ENCODE measurements at regions not wholly inside any gene's neighbourhood (a gene's known extent, or its start where the extent isn't known, plus 50 kb on each side); places are given as distances from the start of the nearest gene placed in this dataset.

DNA sequence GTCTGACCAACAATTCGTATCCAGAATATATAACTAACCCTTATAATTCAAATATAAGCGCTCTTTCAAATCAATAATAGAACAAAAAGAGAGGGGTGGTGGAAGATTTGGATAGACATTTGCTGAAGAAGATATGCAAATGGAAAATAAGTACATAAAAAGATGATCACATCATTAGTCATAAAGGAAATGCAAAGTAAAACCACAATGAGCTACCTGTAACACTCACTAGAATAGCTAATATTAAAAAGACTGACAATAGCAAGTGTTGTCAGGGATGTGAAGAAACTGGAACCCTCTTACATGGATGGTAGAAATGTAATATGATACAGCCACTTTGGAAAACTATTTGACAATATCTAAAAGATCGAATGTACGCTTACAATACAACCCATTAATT lies 84.9 kb upstream of the MRPS9 start:
- H3K79me2 ChIP-seq (ENCODE audit: low read length) = no peaks in the 10 kb centered on the region
- no peak overlapping the region for H3K27ac ChIP-seq (ENCODE audit: low read length)
- no peak overlapping the region for H3K4me2 ChIP-seq (ENCODE audit: low read length)
- H3K9ac ChIP-seq (ENCODE audit: low read length) = no peak overlapping the region
- TF ChIP-seq, protein P1, sequence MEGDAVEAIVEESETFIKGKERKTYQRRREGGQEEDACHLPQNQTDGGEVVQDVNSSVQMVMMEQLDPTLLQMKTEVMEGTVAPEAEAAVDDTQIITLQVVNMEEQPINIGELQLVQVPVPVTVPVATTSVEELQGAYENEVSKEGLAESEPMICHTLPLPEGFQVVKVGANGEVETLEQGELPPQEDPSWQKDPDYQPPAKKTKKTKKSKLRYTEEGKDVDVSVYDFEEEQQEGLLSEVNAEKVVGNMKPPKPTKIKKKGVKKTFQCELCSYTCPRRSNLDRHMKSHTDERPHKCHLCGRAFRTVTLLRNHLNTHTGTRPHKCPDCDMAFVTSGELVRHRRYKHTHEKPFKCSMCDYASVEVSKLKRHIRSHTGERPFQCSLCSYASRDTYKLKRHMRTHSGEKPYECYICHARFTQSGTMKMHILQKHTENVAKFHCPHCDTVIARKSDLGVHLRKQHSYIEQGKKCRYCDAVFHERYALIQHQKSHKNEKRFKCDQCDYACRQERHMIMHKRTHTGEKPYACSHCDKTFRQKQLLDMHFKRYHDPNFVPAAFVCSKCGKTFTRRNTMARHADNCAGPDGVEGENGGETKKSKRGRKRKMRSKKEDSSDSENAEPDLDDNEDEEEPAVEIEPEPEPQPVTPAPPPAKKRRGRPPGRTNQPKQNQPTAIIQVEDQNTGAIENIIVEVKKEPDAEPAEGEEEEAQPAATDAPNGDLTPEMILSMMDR (IDR thresholded peaks at IDR 0.05; ENCODE audit: low read depth, low read length) = no peak
- no peak for TF ChIP-seq EZH2phosphoT487 (IDR thresholded peaks at IDR 0.05; ENCODE audit: low read depth)
- no peaks in the 10 kb centered on the region for H3K27me3 ChIP-seq (ENCODE audit: low read depth, low read length)
- H3K36me3 ChIP-seq (replicated peaks; ENCODE audit: low read depth, low read length) = no peaks in the 10 kb centered on the region
- no peaks in the 10 kb centered on the region for H4K20me1 ChIP-seq (ENCODE audit: insufficient read depth, low read length)
- no peak overlapping the region for H3K4me3 ChIP-seq (ENCODE audit: low read length)
- H2AFZ ChIP-seq (ENCODE audit: low read depth, low read length) = no peak overlapping the region
- H3K4me1 ChIP-seq (ENCODE audit: low read length) = no peaks in the 10 kb centered on the region
- H3K9me3 ChIP-seq (ENCODE audit: insufficient read depth, low read length) = no peaks in the 10 kb centered on the region

DNA sequence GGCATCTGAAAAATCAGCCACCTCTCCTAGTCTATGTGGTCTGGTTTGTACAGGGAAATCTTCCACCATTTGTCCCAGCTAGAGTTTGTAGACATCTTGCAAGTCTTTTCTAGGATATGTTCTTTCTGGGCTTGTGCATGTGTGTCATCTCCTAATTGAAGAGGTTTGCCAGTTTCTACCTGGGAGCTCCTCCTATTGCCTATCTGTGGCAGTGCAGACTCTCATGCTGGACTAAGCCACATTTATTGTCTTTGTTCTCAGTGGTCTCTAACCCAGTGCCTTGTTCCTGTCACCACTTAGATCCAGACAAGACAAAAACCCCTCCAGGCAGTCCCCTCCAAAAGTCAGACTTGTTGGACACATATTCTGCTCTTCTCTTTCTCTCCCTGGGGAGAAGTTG lies 72.0 kb upstream of the MRPS9 start:
- Histone ChIP-seq H3K9ac (ENCODE audit: low read length) (no peak overlapping the region), H3K27me3 (ENCODE audit: low read depth, low read length) (0 out of 2 replicates have a peak, but pooled peaks cover 3% of the 10 kb centered on the region), H3K36me3 (replicated peaks; ENCODE audit: low read depth, low read length) (no peaks in the 10 kb centered on the region), H3K79me2 (ENCODE audit: low read length) (no peaks in the 10 kb centered on the region), H3K4me3 (ENCODE audit: low read length) (no peak overlapping the region), H4K20me1 (ENCODE audit: insufficient read depth, low read length) (no peaks in the 10 kb centered on the region), H3K27ac (ENCODE audit: low read length) (no peak overlapping the region), H3K4me1 (ENCODE audit: low read length) (no peaks in the 10 kb centered on the region), H2AFZ (ENCODE audit: low read depth, low read length) (no peak overlapping the region), H3K9me3 (ENCODE audit: insufficient read depth, low read length) (peaks cover 6% of the 10 kb centered on the region; the same call in 1 of the 2 replicates), H3K4me2 (ENCODE audit: low read length) (no peak overlapping the region)
- TF ChIP-seq EZH2phosphoT487 (IDR thresholded peaks at IDR 0.05; ENCODE audit: low read depth) = no peak
- TF ChIP-seq, protein P1 (IDR thresholded peaks at IDR 0.05; ENCODE audit: low read depth, low read length) = peak; percentile 28; the same call in 1 of the 2 replicates

DNA sequence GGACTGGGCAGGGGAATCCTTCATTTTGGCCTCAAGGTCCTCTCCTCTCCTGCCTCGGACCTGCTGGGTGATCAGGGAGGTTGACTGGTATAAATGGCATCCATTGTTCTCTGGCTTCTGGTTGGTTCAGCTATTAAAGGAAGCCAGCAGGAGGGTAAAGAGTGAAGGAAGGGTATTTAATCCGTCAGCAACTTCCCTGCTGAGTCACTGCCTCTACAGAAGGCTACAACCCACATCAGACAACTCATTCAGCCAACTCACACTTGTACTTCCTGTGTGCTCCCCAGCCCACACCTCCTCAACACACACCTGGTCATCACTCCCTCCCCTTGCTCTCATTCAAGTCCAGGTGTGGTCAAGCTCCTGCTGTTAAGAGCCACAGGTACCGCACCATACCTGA lies 68.3 kb upstream of the MRPS9 start:
- Histone ChIP-seq H3K4me1 (ENCODE audit: low read length) (no peaks in the 10 kb centered on the region), H3K79me2 (ENCODE audit: low read length) (no peaks in the 10 kb centered on the region), H3K9me3 (ENCODE audit: insufficient read depth, low read length) (peaks cover under 1% of the 10 kb centered on the region; the same call in 1 of the 2 replicates), H4K20me1 (ENCODE audit: insufficient read depth, low read length) (no peaks in the 10 kb centered on the region), H3K9ac (ENCODE audit: low read length) (no peak overlapping the region), H3K4me2 (ENCODE audit: low read length) (no peak overlapping the region), H3K27ac (ENCODE audit: low read length) (no peak overlapping the region), H3K27me3 (ENCODE audit: low read depth, low read length) (0 out of 2 replicates have a peak, but pooled peaks cover 3% of the 10 kb centered on the region), H3K36me3 (replicated peaks; ENCODE audit: low read depth, low read length) (no peaks in the 10 kb centered on the region), H3K4me3 (ENCODE audit: low read length) (no peak overlapping the region), H2AFZ (ENCODE audit: low read depth, low read length) (no peak overlapping the region)
- TF ChIP-seq EZH2phosphoT487 (IDR thresholded peaks at IDR 0.05; ENCODE audit: low read depth) = no peak
- TF ChIP-seq, protein P1 (IDR thresholded peaks at IDR 0.05; ENCODE audit: low read depth, low read length) = no peak

DNA sequence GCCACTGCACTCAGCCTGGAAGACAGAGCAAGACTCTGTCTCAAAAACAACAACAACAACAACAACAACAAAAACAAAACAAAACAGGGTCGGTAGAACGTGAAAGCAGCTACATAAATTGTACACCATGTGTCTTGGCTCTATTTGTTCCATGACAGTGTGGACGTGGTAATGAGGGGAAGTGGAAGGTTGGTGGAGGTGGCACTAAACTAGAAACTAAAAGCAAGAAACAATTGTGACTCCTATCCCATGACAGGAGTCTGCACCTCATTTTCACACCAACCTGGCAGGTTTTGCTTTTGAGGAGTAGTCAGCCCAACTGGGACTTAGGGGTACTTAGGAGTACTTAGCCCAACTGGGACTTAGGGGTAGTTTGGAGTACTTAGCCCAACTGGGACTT lies 62.5 kb upstream of the MRPS9 start:
- TF ChIP-seq, protein P1 (IDR thresholded peaks at IDR 0.05; ENCODE audit: low read depth, low read length) = no peak
- H4K20me1 ChIP-seq (ENCODE audit: insufficient read depth, low read length) = no peaks in the 10 kb centered on the region
- no peaks in the 10 kb centered on the region for H3K79me2 ChIP-seq (ENCODE audit: low read length)
- H3K27ac ChIP-seq (ENCODE audit: low read length) = peak overlapping the region; percentile 97
- H2AFZ ChIP-seq (ENCODE audit: low read depth, low read length) = peak overlapping the region; percentile 43; the same call in 1 of the 2 replicates
- H3K4me2 ChIP-seq (ENCODE audit: low read length) = peak overlapping the region; percentile 80
- H3K4me1 ChIP-seq (ENCODE audit: low read length) = peaks cover 32% of the 10 kb centered on the region
- H3K36me3 ChIP-seq (replicated peaks; ENCODE audit: low read depth, low read length) = no peaks in the 10 kb centered on the region
- no peaks in the 10 kb centered on the region for H3K27me3 ChIP-seq (ENCODE audit: low read depth, low read length)
- H3K9ac ChIP-seq (ENCODE audit: low read length) = peak overlapping the region; percentile 62; the same call in 1 of the 2 replicates
- peak overlapping the region; percentile 75; the same call in 1 of the 2 replicates for H3K4me3 ChIP-seq (ENCODE audit: low read length)
- no peaks in the 10 kb centered on the region for H3K9me3 ChIP-seq (ENCODE audit: insufficient read depth, low read length)

Measured in OCI-LY3 (cell line).